Esophagus muscularis mucosa (tissue), 4 donors: ENCODE measurements at regions not wholly inside any gene's neighbourhood (a gene's known extent, or its start where the extent isn't known, plus 50 kb on each side); places are given as distances from the start of the nearest gene placed in this dataset.

Source experiments
- DNase-seq: peaks from one replicate; pipeline ENCODE4 v3.0.0-alpha.2; 2017; ENCODE audit errors: extremely low spot score
- H3K27ac ChIP-seq, 4 donors: fragments of 200-600 bp; sonication (generic); replicated peaks in 1 of 4; 1 replicate in 3 of 4; 2 replicates in 1 of 4; pipeline ENCODE4 v1.5.1; 2016 to 2019; ENCODE audit warnings: mild to moderate bottlenecking in 1 of 4
- H3K27me3 ChIP-seq, 4 donors: fragments of 200-600 bp; sonication (generic); one replicate each; pipeline versions ENCODE4 v1.5.1 to v1.6.0; 2016 to 2019
- H3K36me3 ChIP-seq, 4 donors: fragments of 200-600 bp; sonication (generic); one replicate each; pipeline ENCODE4 v1.5.1; 2016 to 2019
- H3K4me1 ChIP-seq, 4 donors: fragments of 200-600 bp; sonication (generic); one replicate each; pipeline ENCODE4 v1.5.1; 2016 to 2019
- H3K4me3 ChIP-seq, 4 donors: fragments of 200-600 bp; sonication (generic); 1 replicate in 2 of 4; 2 replicates in 2 of 4; pipeline ENCODE4 v1.5.1; 2016 to 2019; ENCODE audit warnings: mild to moderate bottlenecking in 4 of 4, moderate library complexity in 1 of 4
- H3K9me3 ChIP-seq, 4 donors: fragments of 200-600 bp; sonication (generic); 1 replicate in 3 of 4; 2 replicates in 1 of 4; pipeline ENCODE4 v1.5.1; 2016 to 2019
- CTCF ChIP-seq, 3 experiments: fragments of 200-600 bp in 2 of 3; fragments of 450-650 bp in 1 of 3; sonication (generic) in 2 of 3; IDR thresholded peaks; one replicate each; pipeline ENCODE4 v1.5.1; 2017 to 2019; ENCODE audit warnings: antibody characterized with exemption in 3 of 3, mild to moderate bottlenecking in 2 of 3, moderate library complexity in 1 of 3
- EP300 ChIP-seq: sonication (generic); formaldehyde crosslinking; IDR thresholded peaks from one replicate; pipeline ENCODE4 v1.6.1; 2017; ENCODE audit warnings: antibody characterized with exemption
- POLR2A ChIP-seq: fragments of 450-650 bp; IDR thresholded peaks from one replicate; pipeline ENCODE4 v1.6.1; 2017; ENCODE audit warnings: antibody characterized with exemption, moderate library complexity, mild to moderate bottlenecking, low read depth
- POLR2AphosphoS5 ChIP-seq, 2 donors: sonication (generic); formaldehyde crosslinking; IDR thresholded peaks; one replicate each; pipeline ENCODE4 v1.6.1; 2017; ENCODE audit warnings: antibody characterized with exemption in 2 of 2
- WGBS: methylation state at CpG from one replicate; pipeline ENCODE4 v1.1.5; 2018; 5-methylcytosine and 5-hydroxymethylcytosine counted together
- intact Hi-C: fragments of 100-400 bp; cut with DNase I; formaldehyde crosslinking; loops from one replicate; pipeline ENCODE4 v1.15.1; 2023

GRCh38 chr12:58513852-58514251 lies 406.5 kb downstream of the LRIG3 start:
- no peak overlapping the region for H3K4me3 ChIP-seq
- H3K9me3 ChIP-seq: peaks cover 0 to 12% (median 10%) of the 10 kb centered on the region in 4 donors
- peak; percentile 62 for DNase-seq
- 83% methylated on average over 4 of the region's 4 CpGs for WGBS
- TF ChIP-seq EP300: no peak
- TF ChIP-seq CTCF (IDR thresholded peaks at IDR 0.05): no peak
- TF ChIP-seq POLR2A: no peak
- no peak for TF ChIP-seq POLR2AphosphoS5 (IDR thresholded peaks at IDR 0.05)
- intact Hi-C loops: no loop called here
- H3K36me3 ChIP-seq: no peaks in the 10 kb centered on the region
- no peaks in the 10 kb centered on the region for H3K27me3 ChIP-seq
- no peak overlapping the region for H3K27ac ChIP-seq
- no peaks in the 10 kb centered on the region for H3K4me1 ChIP-seq

- H3K4me3 ChIP-seq: no peak overlapping the region
- peaks cover 0 to 13% (median 11%) of the 10 kb centered on the region in 4 donors for H3K9me3 ChIP-seq
- no peaks in the 10 kb centered on the region for H3K4me1 ChIP-seq
- no peak for TF ChIP-seq POLR2A
- TF ChIP-seq EP300: no peak
- no peak for TF ChIP-seq CTCF (IDR thresholded peaks at IDR 0.05)
- intact Hi-C loops: no loop called here
- DNase-seq: no peak
- H3K27me3 ChIP-seq: no peaks in the 10 kb centered on the region
- no peaks in the 10 kb centered on the region for H3K36me3 ChIP-seq
- no peak overlapping the region for H3K27ac ChIP-seq
- 88% methylated on average over 1 of the region's 1 CpG for WGBS
Measured at GRCh38 chr12:58519839-58520238, 400.5 kb downstream of the LRIG3 start.

- Histone ChIP-seq H3K4me3 (no peak overlapping the region), H3K27me3 (no peaks in the 10 kb centered on the region), H3K36me3 (no peaks in the 10 kb centered on the region), H3K9me3 (peaks cover 0 to 13% (median 11%) of the 10 kb centered on the region in 4 donors), H3K27ac (no peak overlapping the region), H3K4me1 (no peaks in the 10 kb centered on the region)
- TF ChIP-seq CTCF (IDR thresholded peaks at IDR 0.05): no peak
- no peak for TF ChIP-seq POLR2A
- no peak for TF ChIP-seq EP300
- no peak for TF ChIP-seq POLR2AphosphoS5 (IDR thresholded peaks at IDR 0.05)
- WGBS: 86% methylated on average over 2 of the region's 2 CpGs
- no peak for DNase-seq
- intact Hi-C loops: no loop called here
Measured at GRCh38 chr12:58521152-58521551, 399.2 kb downstream of the LRIG3 start.

- peaks cover 0 to 13% (median 11%) of the 10 kb centered on the region in 4 donors for H3K9me3 ChIP-seq
- TF ChIP-seq POLR2AphosphoS5 (IDR thresholded peaks at IDR 0.05) (no peak), POLR2A (no peak), CTCF (IDR thresholded peaks at IDR 0.05) (no peak), EP300 (no peak)
- no peaks in the 10 kb centered on the region for H3K4me1 ChIP-seq
- 89% methylated on average over 1 of the region's 1 CpG for WGBS
- no peaks in the 10 kb centered on the region for H3K36me3 ChIP-seq
- DNase-seq: no peak
- no peaks in the 10 kb centered on the region for H3K27me3 ChIP-seq
- intact Hi-C loops: no loop called here
- H3K27ac ChIP-seq: no peak overlapping the region
- H3K4me3 ChIP-seq: no peak overlapping the region
Measured at GRCh38 chr12:58521796-58522195, 398.5 kb downstream of the LRIG3 start.

- intact Hi-C loops: no loop called here
- no peaks in the 10 kb centered on the region for H3K27me3 ChIP-seq
- no peaks in the 10 kb centered on the region for H3K36me3 ChIP-seq
- DNase-seq: peak; percentile 26
- H3K4me3 ChIP-seq: no peak overlapping the region
- no peak for TF ChIP-seq POLR2AphosphoS5 (IDR thresholded peaks at IDR 0.05)
- H3K4me1 ChIP-seq: peaks cover 0 to 1% (median 0%) of the 10 kb centered on the region in 4 donors
- peaks cover 0 to 7% (median 2%) of the 10 kb centered on the region in 4 donors for H3K9me3 ChIP-seq
- H3K27ac ChIP-seq: no peak overlapping the region
Measured at GRCh38 chr12:58523360-58523759, 396.9 kb downstream of the LRIG3 start.
